DMS153 treated with DMSO at 0.1 percent for 48 hours (cell line): ENCODE measurements at regions not wholly inside any gene's neighbourhood (a gene's known extent, or its start where the extent isn't known, plus 50 kb on each side); places are given as distances from the start of the nearest gene placed in this dataset.

Source experiments
- DNase-seq: peaks from one replicate; lab custom pipeline; 2025; ENCODE audit not compliant: unreplicated experiment; lab: John Stamatoyannopoulos, UW

GRCh38 chr10:44042075-44042770 lies 342.7 kb downstream of the CXCL12 start:
- no peak for DNase-seq

GRCh38 chr10:44039599-44039998 lies 345.3 kb downstream of the CXCL12 start:
- no peak for DNase-seq

GRCh38 chr10:44036425-44036824 lies 348.5 kb downstream of the CXCL12 start:
- DNase-seq, result no peak

- DNase-seq, result no peak
Observed at GRCh38 chr10:44035474-44036197, 349.3 kb downstream of the CXCL12 start.

- DNase-seq, result no peak
Observed at GRCh38 chr10:44034946-44035345, 350.0 kb downstream of the CXCL12 start.

GRCh38 chr10:44033008-44033407 lies 351.9 kb downstream of the CXCL12 start:
- no peak for DNase-seq

GRCh38 chr10:44032216-44032615 lies 352.7 kb downstream of the CXCL12 start:
- DNase-seq, result no peak

- no peak for DNase-seq
Observed at GRCh38 chr10:44030738-44031137, 354.2 kb downstream of the CXCL12 start.

GRCh38 chr10:44030132-44030531 lies 354.8 kb downstream of the CXCL12 start:
- no peak for DNase-seq

GRCh38 chr10:44028384-44029137 lies 356.3 kb downstream of the CXCL12 start:
- no peak for DNase-seq

- no peak for DNase-seq
Observed at GRCh38 chr10:44024356-44025116, 360.4 kb downstream of the CXCL12 start.

GRCh38 chr10:44023517-44023916 lies 361.4 kb downstream of the CXCL12 start:
- no peak for DNase-seq

- DNase-seq, result no peak
Observed at GRCh38 chr10:44022203-44022602, 362.7 kb downstream of the CXCL12 start.

- DNase-seq, result no peak
Observed at GRCh38 chr10:44020322-44021111, 364.4 kb downstream of the CXCL12 start.

GRCh38 chr10:44017483-44018145 lies 367.3 kb downstream of the CXCL12 start:
- no peak for DNase-seq

- no peak for DNase-seq
Observed at GRCh38 chr10:44016589-44017482, 368.1 kb downstream of the CXCL12 start.

GRCh38 chr10:44015702-44016500 lies 367.2 kb upstream of the ZNF32 start:
- no peak for DNase-seq

- DNase-seq, result no peak
Observed at GRCh38 chr10:44014644-44015250, 366.1 kb upstream of the ZNF32 start.
